C1 segment of cervical spinal cord (tissue), 14 donors: ENCODE measurements at regions not wholly inside any gene's neighbourhood (a gene's known extent, or its start where the extent isn't known, plus 50 kb on each side); places are given as distances from the start of the nearest gene placed in this dataset.
"Not testable (repeated sequence)": the region's sequence is repeated elsewhere in the genome, so short reads cannot be mapped to it uniquely, and the experiment has no call there.

Experiments
- DNase-seq, 14 donors: peaks; one replicate each; lab custom pipeline; 2025; lab: John Stamatoyannopoulos, UW

DNA sequence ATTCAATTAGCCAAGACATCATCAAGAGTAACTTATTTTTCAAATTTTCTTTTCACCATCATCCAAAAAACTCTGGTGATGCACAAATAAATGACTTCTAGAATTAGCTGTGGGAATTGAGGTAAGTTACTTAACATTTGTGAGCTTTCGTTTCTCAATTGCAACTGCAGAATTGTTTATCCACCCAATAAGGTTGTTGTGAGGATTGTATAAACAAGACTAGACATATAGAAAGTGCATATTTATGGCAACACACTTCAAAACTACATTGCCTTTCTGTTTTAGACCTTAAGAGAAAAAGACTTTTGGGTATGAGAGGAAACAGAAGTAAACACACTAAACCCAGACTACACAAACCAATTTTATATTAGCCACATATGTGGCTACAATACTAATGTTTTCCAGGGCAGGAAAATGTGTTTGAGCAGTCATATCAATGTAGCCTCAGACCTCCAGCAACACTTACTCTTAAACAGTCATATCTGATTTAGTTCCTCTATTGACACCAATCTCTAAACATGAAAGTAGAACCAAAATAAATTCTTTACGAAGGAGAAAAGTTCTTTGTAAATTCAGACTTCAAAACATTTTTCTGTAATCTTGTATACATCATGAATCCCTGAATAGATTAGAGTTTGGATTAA lies 488.0 kb upstream of the CYLC2 start:
- DNase-seq, result no peak

DNA sequence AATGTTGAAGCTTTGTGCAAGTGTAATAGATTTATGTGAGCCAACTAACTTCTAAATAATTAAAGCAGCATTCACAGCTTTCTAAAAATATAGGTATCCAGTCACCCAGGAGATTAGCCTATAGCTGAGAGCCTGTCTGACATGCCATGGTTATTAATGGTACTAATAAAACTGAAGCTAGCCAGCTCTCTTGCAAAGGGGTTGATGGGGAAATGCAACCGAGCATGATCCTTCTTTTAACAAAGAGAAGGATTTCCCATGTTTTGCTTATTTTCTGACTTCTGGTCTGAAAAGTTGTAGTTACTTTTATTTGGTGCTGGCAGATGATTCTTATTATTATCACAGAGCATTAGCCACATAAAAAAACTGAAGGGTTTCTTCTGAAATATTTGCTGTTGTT lies 488.7 kb upstream of the CYLC2 start:
- no peak for DNase-seq

DNA sequence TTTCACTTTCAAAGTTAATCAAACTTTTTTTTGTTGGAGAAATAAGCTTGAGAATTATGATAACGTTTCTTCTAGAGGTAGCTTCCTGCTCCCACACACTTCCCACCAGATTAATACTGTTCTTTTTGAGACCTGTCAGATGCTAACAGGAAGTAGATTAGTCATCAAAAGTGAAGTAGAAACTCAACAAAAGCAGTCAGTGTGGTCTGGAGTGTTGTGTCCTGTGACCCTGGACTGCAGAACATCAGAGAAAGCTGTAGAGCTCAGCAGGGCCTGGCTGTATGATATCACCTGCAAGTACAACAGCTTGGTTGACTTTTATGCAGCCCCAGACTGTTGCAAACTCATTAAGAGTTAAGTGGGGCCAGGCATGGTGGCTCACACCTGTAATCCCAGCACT lies 495.7 kb upstream of the CYLC2 start:
- DNase-seq, result no peak

DNA sequence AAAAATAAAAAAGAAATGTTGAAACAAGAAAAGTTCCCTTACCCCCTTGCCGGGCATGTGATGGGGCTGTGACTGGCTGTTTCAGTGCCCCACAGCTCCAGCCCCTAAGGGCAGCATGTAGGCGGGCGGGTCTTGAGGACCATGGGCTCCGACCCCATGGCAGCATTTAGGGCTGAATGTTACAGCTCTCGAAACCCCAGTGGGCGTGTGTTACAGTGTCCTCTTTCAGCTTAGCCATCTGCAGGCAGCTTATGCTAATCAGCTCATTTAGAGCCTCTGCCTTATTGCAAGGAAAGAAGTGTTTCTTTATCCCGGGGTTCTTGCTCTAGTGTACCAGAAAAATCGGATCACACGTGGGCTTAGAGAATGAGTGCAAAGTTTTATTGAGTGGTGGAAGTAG lies 497.4 kb upstream of the CYLC2 start:
- DNase-seq, result no peak

DNA sequence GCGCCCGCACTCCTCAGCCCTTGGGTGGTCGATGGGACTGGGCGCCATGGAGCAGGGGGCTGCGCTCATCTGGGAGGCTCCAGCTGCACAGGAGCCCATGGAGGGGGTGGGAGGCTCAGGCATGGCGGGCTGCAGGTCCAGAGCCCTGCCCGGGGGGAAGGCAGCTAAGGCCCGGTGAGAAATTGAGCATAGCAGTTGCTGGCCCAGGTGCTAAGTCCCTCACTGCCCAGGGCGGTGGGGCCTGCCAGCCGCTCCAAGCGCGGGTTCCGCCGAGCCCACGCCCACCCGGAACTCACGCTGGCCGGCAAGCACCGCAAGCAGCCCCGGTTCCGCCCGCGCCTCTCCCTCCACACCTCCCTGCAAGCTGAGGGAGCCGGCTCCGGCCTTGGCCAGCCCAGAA lies 508.2 kb upstream of the CYLC2 start:
- DNase-seq, result not testable (repeated sequence)

DNA sequence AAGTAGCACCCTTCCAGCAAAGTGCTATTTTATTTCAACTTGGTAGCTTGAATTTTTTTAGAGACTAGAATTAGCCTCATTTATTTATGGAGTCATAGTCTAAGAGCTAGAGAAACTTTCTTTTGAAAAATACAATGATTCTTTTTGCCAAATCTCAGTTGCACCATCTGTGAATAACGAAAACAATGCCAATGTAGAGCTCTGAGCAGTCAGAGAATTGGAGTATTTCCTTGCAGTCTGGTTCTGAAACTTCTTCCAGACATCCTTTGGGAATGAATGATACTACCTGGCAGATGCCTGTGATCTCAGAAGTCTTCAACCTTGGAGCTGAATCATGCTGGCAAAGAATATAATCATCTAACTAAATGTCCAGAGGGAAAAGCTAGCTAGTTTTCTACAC lies 511.5 kb upstream of the CYLC2 start:
- DNase-seq, result no peak

DNA sequence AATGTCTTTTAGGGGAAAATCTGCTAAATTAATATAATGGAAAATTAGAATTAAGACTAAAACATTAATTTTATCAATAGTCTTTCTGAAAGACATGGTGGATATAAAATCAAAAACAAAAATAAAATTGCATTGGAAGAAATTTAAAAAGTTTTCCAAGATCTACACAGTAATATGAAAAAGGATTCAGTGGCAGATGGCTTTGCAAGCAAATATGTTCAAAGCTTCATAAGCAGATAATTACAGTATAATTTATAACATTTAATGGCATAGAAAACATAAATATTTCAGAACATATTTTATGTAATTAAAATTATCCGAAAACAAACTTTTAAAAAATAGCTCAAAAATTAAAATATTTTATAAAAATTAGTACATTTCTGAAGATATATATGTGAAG lies 512.4 kb upstream of the CYLC2 start:
- DNase-seq, result no peak

DNA sequence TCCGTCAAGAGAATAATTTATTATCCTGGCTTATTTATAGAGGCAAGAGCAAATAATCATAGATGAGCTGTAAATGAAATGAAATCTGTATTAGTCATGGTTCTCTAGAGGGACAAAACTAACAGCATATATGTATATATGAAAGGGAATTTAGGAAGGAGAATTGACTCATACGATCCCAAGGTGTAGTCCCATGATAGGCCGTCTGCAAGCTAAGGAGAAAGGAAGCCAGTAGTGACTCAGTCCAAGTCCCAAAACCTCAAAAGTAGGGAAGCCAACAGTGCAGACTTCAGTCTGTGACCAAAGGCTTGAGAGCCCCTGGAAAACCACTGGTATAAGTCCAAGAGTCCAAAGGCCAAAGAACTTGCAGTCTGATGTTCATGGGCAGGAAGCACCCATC lies 515.9 kb upstream of the CYLC2 start:
- no peak for DNase-seq

DNA sequence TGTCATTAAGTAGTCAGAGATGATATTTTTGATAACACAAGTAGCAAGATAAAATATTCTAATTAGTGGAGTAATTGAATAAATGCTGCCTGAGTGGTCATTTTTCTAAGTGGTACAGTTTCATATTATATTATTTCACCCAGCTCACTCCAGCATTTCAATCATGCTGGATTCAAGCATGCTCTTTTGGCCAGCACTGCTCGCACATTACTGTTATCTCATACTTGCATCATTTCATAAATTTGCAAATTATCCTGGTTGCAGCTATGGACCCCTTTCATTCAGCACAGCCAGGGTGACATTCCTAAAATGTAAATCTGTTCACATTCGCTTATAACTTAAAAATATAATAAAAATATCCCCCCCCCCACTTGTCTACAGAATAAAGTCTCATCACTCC lies 520.8 kb upstream of the CYLC2 start:
- no peak for DNase-seq

DNA sequence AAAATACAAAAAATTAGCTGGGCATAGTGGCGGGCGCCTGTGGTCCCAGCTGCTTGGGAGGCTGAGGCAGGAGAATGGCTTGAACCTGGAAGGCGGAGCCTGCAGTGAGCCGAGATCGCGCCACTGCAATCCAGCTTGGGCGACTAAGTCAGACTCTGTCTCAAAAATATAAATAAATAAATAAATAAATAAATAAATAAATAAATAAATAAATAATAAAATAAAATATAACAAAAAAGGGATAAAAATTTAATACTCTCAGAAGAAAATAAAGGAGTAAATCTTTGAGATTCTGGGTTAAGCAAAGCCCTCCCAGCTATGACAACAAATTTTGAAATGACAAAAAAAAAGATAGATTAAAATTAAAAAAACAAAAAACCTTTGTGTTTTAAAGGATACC lies 525.7 kb upstream of the CYLC2 start:
- DNase-seq, result not testable (repeated sequence)

DNA sequence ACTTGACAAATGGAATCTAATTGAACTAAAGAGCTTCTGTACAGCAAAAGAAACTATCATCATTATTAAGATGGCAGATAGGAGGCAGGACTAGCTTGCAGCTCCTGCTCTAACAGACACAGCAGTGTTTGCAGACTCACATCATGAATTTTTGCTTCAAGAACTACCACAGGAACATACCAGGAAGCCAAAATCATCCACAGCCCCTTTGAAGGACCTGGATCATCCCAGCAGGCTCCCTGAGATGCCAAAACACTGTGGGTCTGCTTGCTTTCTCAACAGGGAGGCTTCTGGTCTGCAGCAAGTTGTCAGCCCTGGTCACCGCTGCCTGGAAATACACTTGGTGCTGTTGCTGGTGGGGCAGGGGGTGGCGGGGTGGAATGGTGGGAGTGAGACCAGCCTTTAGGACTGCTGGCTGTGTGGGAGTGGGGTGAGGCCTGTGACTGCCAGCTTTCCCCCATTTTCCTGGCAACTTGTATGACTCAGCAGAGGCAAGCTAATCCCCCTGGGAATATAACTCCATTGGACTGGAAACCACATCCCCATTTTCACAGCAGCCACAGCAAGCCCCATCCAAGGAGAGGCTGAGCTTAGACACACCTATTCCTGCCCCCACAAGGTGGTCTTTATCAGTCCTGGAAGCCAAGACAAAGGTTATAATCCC lies 533.8 kb upstream of the CYLC2 start:
- no peak for DNase-seq

DNA sequence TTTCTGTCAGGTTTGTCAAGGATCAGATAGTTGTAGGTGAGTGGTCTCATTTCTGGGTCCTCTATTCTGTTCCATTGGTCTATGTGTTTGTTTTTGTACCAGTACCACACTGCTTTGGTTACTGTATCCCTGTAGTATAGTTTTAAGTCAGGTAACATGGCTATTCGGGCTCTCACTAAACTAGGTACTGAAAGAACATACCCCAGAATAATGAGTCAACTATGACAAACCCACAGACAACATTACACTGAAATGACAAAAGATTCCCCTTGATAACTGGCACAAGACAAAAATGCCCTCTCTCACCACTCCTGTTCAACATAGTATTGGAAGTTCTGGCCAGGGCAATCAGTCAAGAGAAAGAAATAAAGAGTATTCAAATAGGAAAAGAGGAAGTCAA lies 535.3 kb upstream of the CYLC2 start:
- DNase-seq, result no peak

DNA sequence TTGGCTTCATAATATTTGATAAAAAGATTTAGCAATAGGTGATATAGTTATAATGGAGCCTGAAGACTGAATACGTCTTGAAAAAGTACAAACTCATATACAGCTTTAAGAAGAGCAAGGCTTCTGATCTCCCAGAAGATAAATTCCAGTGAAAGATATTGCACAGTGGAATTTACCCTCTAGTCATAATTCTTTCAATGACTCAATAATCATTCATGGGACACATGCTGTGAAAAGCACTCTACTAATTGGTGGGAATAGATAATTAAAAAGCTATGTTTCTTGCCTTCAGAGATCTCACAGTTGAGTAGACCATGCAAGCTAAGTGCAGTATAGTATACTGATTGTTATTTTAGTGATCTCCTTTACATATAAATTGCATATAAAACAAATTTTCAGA lies 538.6 kb upstream of the CYLC2 start:
- no peak for DNase-seq

DNA sequence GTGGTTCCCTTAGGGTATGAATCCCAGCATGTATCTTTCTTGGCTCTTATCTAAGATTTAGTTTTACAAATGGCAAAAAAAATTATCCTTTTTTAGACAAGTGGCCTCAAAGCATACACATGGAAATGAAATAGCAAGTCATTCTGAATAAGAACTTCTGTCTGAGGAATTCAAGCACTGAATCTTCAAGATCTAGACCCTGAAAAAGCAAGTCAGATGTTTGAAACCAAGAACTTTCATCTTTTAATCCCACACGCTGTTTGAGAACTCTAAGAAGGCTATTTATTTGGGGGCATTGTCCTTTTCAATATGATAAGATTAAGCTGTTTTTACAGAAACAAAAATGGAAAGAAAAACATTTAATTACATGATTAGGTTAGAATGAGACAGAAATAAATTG lies 549.2 kb upstream of the CYLC2 start:
- no peak for DNase-seq

DNA sequence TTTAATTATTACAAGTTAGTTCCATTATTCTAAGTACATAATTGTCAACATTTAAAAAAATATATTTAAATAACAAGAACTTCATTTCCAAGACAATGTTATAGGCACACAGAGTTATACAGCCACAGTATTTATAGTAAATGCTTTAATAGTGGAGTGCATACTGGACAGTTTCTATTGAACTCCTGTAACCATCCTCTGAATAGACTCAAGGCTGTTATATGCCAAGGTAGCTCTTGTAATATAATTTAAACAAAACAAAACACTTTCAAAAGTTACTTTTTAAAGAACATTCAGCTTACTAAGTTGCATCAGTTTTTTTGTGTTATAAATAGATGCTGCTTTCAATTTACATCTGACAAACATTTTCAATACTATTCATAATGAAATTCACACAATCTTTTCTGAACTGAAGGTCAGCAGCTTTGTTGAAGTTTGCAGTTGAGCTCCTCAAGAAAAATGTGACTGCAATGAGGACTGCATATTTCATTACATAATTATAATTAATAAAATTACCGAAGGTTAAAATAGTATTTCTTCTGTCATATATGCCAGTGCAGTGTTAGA lies 549.9 kb upstream of the CYLC2 start:
- no peak for DNase-seq

DNA sequence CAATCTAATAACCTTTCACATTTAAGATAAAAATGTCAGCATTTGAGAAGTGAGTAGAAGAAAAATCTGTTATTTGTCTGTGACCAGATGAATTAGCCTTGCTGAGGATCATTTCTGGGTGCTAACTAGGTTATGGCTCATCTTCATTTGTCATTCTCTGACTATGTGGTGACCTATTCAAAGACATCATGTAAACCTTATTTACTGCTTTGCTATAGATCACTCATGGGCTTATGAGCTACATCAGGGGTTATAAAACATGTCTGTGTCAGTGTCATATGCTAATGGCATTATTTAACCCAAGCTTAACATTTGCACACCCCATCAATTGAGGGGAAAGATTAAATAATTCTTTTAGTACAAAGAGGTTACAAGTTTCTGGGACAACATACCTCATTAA lies 555.5 kb upstream of the CYLC2 start:
- no peak for DNase-seq

DNA sequence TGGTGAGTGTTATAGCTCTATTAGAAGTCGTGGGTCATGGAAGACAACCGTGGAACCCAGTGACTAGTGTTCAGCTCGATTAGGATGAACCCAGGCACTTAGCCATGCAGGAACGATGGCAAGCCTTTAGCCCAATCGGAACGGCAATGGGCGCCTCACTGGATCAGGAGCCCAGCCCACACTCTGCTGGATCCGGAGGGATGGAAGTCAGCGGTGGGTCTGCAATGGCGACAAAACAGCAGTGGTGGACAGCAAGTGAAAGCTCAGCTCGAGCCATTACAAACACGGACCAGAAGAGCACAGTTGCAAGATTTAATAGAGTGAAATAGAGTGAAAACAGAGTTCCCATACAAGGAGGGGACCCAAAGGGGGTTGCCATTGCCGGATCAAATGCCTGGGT lies 558.5 kb upstream of the CYLC2 start:
- not testable (repeated sequence) for DNase-seq

DNA sequence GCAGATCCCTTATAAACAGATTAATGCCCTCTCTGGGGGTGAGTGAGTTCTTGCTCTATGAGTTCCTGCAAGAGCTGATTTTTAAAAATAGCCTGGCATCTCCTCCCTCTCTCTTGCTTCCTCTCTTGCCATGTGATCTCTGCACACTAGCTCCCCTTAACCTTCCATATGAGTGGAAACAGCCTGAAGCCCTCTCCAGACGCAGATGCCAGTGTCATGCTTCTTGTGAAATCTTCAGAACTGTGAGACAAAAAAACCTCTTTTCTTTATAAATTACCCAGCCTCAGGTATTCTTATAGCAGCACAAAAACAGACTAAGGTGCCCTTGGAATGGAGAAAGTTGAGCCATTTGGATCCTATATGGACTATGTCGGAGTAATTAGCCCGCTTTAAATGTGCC lies 559.7 kb upstream of the CYLC2 start:
- DNase-seq, result no peak

DNA sequence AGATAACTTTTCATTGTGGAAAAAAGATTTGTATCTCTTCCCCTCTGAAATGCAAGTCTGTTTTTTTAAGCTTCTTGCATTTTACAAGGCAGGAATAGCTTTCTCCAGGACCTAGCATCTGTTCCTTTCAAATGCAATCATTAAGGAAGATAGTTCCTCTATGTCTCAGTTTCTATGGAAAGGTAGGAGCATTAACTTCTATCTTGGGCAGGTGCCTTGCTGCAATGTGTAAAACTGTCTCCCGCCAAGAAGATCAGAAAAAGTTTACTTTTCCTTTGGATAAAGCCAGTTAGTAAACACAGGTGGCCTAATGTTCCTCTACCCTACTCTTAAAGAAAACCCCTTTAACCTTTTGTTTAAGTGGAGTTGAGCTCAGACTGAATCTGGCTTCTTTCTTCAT lies 560.6 kb upstream of the CYLC2 start:
- no peak for DNase-seq

DNA sequence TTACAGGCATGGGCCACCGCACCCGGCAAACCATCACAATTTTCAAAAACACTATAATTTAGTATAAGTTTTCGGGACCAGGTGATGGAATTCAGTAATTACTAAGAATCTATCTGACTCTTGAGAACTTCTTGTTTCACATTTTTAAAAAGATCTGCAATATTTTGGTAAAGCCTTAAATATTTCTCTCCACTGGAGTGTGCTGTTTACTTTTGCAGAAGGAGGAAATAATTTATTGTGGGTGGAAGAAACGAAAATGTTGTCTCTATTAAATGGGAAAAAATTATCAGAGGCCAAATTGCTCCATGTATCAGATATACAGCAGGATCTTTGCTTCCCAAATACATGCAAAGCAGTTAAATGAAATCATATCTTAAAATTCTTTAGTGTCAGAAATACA lies 566.8 kb upstream of the CYLC2 start:
- DNase-seq, result no peak

DNA sequence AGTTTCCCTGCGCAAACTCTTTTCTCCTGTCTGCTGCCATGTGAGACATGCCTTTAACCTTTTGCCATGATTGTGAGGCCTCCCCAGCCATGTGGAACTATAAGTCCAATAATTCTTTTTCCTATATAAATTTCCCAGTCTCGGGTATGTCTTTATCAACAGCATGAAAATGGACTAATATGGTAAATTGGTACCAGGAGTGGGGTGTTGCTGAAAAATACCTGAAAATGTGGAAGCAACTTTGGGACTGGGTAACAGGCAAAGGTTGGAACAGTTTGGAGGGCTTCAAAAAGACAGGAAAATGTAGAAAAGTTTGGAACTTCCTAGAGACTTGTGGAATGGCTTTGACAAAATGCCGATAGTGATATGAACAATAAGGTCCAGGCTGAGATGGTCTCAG lies 578.9 kb upstream of the CYLC2 start:
- not testable (repeated sequence) for DNase-seq

DNA sequence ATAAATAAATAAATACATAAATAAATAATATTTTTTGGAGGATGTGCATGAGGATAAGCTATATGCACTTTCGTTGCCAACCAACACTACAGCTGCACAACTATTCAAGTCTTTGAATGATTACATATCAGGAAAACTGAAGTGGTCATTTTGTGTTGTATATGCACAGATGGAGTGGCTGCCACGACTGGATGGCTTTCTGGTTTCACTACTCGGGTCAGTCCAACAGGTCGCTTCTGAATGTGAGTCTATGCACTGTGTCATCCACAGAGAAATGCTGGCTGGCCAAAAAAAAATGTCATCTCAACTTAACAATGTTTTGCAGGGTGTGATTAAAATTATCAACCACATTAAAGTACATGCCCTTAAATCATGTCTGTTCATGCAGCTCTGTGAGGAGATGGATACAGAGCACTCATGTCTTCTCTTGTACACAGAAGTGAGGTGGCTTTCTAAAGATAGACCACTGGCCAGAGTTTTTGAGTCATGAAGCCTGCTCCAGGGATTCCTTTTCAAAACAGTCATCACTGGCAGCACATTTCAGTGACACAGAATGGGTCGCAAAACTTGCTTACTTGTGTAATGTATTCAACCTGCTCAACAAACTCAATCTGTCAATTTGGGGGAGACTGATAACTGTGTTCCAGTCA lies 589.8 kb upstream of the CYLC2 start:
- DNase-seq, result no peak

DNA sequence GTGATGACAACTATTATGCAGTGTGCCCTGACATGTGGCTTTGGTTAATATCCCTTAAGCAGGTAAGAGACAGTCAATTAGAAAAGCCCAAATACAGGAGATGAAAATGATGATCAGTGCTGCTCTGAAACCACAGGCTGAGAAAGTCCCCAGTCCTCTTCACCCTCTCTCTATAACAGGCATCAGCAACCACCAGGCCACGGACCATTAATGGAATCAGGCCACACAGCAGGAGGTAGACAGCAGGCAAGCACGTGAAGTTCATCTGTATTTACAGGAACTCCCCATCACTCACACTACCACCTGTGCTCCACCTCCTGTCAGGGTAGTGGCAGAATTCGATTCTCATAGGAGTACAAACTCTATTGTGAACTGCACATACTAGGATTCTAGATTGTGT lies 591.6 kb upstream of the CYLC2 start:
- no peak for DNase-seq
